ENCODE measurements at regions not wholly inside any gene's neighbourhood (a gene's known extent, or its start where the extent isn't known, plus 50 kb on each side); places are given as distances from the start of the nearest gene placed in this dataset.

GRCh38 chr2:156083763-156084493 is 248.6 kb downstream of the NR4A2 start:
- TF ChIP-seq EZH2phosphoT487 (IDR thresholded peaks at IDR 0.05; ENCODE audit: borderline replicate concordance, low read length) (no peak), CTCF (IDR thresholded peaks at IDR 0.05; ENCODE audit: low read depth, low read length, poor library complexity, severe bottlenecking) (no peak)

Data from DOHH2 (cell line).